ENCODE measurements at regions not wholly inside any gene's neighbourhood (a gene's known extent, or its start where the extent isn't known, plus 50 kb on each side); places are given as distances from the start of the nearest gene placed in this dataset.

- in situ Hi-C loops (cut with MboI; ENCODE audit: low sequenced_read_pairs, unreplicated experiment) = loop anchor here (25.0 kb wide), 1 partner anchor 535 kb away; the partner anchor contains the start of gene SETBP1
- no peak for TF ChIP-seq CTCF (IDR thresholded peaks at IDR 0.05; ENCODE audit: borderline replicate concordance, control extremely low read depth, extremely low read depth, insufficient read depth, missing control alignments)
These were observed 393.1 kb upstream of the SLC14A2 start for GRCh38 chr18:45222180-45222579.

GRCh38 chr18:45227001-45227742, 388.1 kb upstream of the SLC14A2 start:
- TF ChIP-seq CTCF (IDR thresholded peaks at IDR 0.05; ENCODE audit: borderline replicate concordance, control extremely low read depth, extremely low read depth, insufficient read depth, missing control alignments) = no peak
- in situ Hi-C loops (cut with MboI; ENCODE audit: low sequenced_read_pairs, unreplicated experiment) = no loop called here
- DNase-seq (ENCODE audit: low spot score) = no peak

More at GRCh38 chr18:45222180-45222579, 393.1 kb upstream of the SLC14A2 start:
- DNase-seq (ENCODE audit: low spot score) = no peak

GRCh38 chr18:45228796-45229388, 386.4 kb upstream of the SLC14A2 start:
- in situ Hi-C loops (cut with MboI; ENCODE audit: low sequenced_read_pairs, unreplicated experiment) = no loop called here
- no peak for DNase-seq (ENCODE audit: low spot score)
- no peak for TF ChIP-seq CTCF (IDR thresholded peaks at IDR 0.05; ENCODE audit: borderline replicate concordance, control extremely low read depth, extremely low read depth, insufficient read depth, missing control alignments)

- no peak for DNase-seq (ENCODE audit: low spot score)
- TF ChIP-seq CTCF (IDR thresholded peaks at IDR 0.05; ENCODE audit: borderline replicate concordance, control extremely low read depth, extremely low read depth, insufficient read depth, missing control alignments) = no peak
These were observed 383.7 kb upstream of the SLC14A2 start for GRCh38 chr18:45231617-45232016.

GRCh38 chr18:45232061-45232460, 383.2 kb upstream of the SLC14A2 start:
- DNase-seq (ENCODE audit: low spot score) = no peak
- TF ChIP-seq CTCF (IDR thresholded peaks at IDR 0.05; ENCODE audit: borderline replicate concordance, control extremely low read depth, extremely low read depth, insufficient read depth, missing control alignments) = no peak
- in situ Hi-C loops (cut with MboI; ENCODE audit: low sequenced_read_pairs, unreplicated experiment) = no loop called here

More at GRCh38 chr18:45231617-45232016, 383.7 kb upstream of the SLC14A2 start:
- in situ Hi-C loops (cut with MboI; ENCODE audit: low sequenced_read_pairs, unreplicated experiment) = no loop called here

- TF ChIP-seq CTCF (IDR thresholded peaks at IDR 0.05; ENCODE audit: borderline replicate concordance, control extremely low read depth, extremely low read depth, insufficient read depth, missing control alignments) = no peak
- in situ Hi-C loops (cut with MboI; ENCODE audit: low sequenced_read_pairs, unreplicated experiment) = no loop called here
- no peak for DNase-seq (ENCODE audit: low spot score)
These were observed 378.6 kb upstream of the SLC14A2 start for GRCh38 chr18:45236676-45237075.
